Neutrophil (primary cell): ENCODE measurements at regions not wholly inside any gene's neighbourhood (a gene's known extent, or its start where the extent isn't known, plus 50 kb on each side); places are given as distances from the start of the nearest gene placed in this dataset.
"Not testable (repeated sequence)": the region's sequence is repeated elsewhere in the genome, so short reads cannot be mapped to it uniquely, and the experiment has no call there.

ENCODE experiments used
- H3K27ac ChIP-seq: fragments of 200-600 bp; sonication (generic); 2 replicates; pipeline ENCODE4 v1.5.1; 2016; ENCODE audit warnings: mild to moderate bottlenecking, moderate library complexity
- H3K27me3 ChIP-seq: fragments of 200-600 bp; sonication (generic); 2 replicates; pipeline ENCODE4 v1.6.0; 2016; ENCODE audit warnings: mild to moderate bottlenecking
- H3K36me3 ChIP-seq: fragments of 200-600 bp; sonication (generic); 2 replicates; pipeline ENCODE4 v1.5.1; 2017
- H3K4me1 ChIP-seq, 2 experiments: fragments of 200-600 bp in 1 of 2; sonication (generic) in 1 of 2; 1 replicate in 1 of 2; 2 replicates in 1 of 2; pipeline versions ENCODE4 v1.5.1 to v1.6.1; 2013 to 2016; ENCODE audit warnings: low read depth in 1 of 2, low read length in 1 of 2, mild to moderate bottlenecking in 1 of 2, moderate library complexity in 1 of 2; ENCODE audit not compliant: control insufficient read depth in 1 of 2, insufficient read depth in 1 of 2
- H3K4me3 ChIP-seq, 2 experiments: fragments of 200-600 bp in 1 of 2; sonication (generic) in 1 of 2; 1 replicate in 1 of 2; 2 replicates in 1 of 2; pipeline ENCODE4 v1.5.1; 2013 to 2016; ENCODE audit warnings: low read depth in 1 of 2, low read length in 1 of 2, mild to moderate bottlenecking in 1 of 2, moderate library complexity in 1 of 2
- H3K9me3 ChIP-seq: fragments of 200-600 bp; sonication (generic); 2 replicates; pipeline ENCODE4 v1.5.1; 2016
- CTCF ChIP-seq: fragments of 200-600 bp; sonication (generic); IDR thresholded peaks from 2 replicates; pipeline ENCODE4 v1.5.1; 2016; ENCODE audit warnings: antibody characterized with exemption

GRCh38 chr21:27036736-27037301 is 69.9 kb upstream of the ADAMTS5 start:
- Histone ChIP-seq H3K36me3 (no peaks in the 10 kb centered on the region), H3K4me3 (no peak overlapping the region), H3K9me3 (no peaks in the 10 kb centered on the region), H3K27me3 (no peaks in the 10 kb centered on the region), H3K27ac (no peak overlapping the region), H3K4me1 (no peaks in the 10 kb centered on the region)
- TF ChIP-seq CTCF, result no peak

GRCh38 chr21:27035791-27036190 is 68.9 kb upstream of the ADAMTS5 start:
- no peak overlapping the region for H3K27ac ChIP-seq
- no peaks in the 10 kb centered on the region for H3K36me3 ChIP-seq
- no peaks in the 10 kb centered on the region for H3K27me3 ChIP-seq
- no peaks in the 10 kb centered on the region for H3K9me3 ChIP-seq
- H3K4me1 ChIP-seq, result no peaks in the 10 kb centered on the region
- H3K4me3 ChIP-seq, result no peak overlapping the region
- no peak for TF ChIP-seq CTCF

GRCh38 chr21:27034796-27035195 is 67.9 kb upstream of the ADAMTS5 start:
- H3K27ac ChIP-seq, result no peak overlapping the region
- no peaks in the 10 kb centered on the region for H3K9me3 ChIP-seq
- TF ChIP-seq CTCF, result no peak

GRCh38 chr21:27033471-27033870 is 66.6 kb upstream of the ADAMTS5 start:
- TF ChIP-seq CTCF, result no peak
- no peaks in the 10 kb centered on the region for H3K27me3 ChIP-seq
- H3K4me3 ChIP-seq, result no peak overlapping the region
- no peaks in the 10 kb centered on the region for H3K4me1 ChIP-seq
- H3K36me3 ChIP-seq, result no peaks in the 10 kb centered on the region
- H3K27ac ChIP-seq, result no peak overlapping the region
- H3K9me3 ChIP-seq, result no peaks in the 10 kb centered on the region

More at GRCh38 chr21:27034796-27035195, 67.9 kb upstream of the ADAMTS5 start:
- Histone ChIP-seq H3K27me3 (no peaks in the 10 kb centered on the region), H3K36me3 (no peaks in the 10 kb centered on the region), H3K4me1 (no peaks in the 10 kb centered on the region), H3K4me3 (no peak overlapping the region)

GRCh38 chr21:27026501-27026900 is 59.6 kb upstream of the ADAMTS5 start:
- Histone ChIP-seq H3K36me3 (no peaks in the 10 kb centered on the region), H3K9me3 (no peaks in the 10 kb centered on the region), H3K27me3 (no peaks in the 10 kb centered on the region), H3K27ac (no peak overlapping the region), H3K4me3 (no peak overlapping the region), H3K4me1 (no peaks in the 10 kb centered on the region)
- no peak for TF ChIP-seq CTCF

GRCh38 chr21:27025708-27026107 is 58.8 kb upstream of the ADAMTS5 start:
- not testable (repeated sequence) for H3K4me1 ChIP-seq, H3K36me3 ChIP-seq, H3K27me3 ChIP-seq, H3K27ac ChIP-seq, H3K4me3 ChIP-seq, H3K9me3 ChIP-seq
